HEK293 (cell line): ENCODE measurements at regions not wholly inside any gene's neighbourhood (a gene's known extent, or its start where the extent isn't known, plus 50 kb on each side); places are given as distances from the start of the nearest gene placed in this dataset.

Source experiments
- CTCF ChIA-PET: fragments of 350-600 bp; formaldehyde crosslinking; extraction: SDS; loops from one replicate; lab custom pipeline; 2021; ENCODE audit warnings: antibody characterized with exemption; lab: Yijun Ruan, JAX
- POLR2A ChIA-PET: fragments of 300-600 bp; formaldehyde crosslinking; extraction: SDS; loops from one replicate; lab custom pipeline; 2020; ENCODE audit warnings: antibody characterized with exemption, inconsistent platforms; lab: Yijun Ruan, JAX
- H3K27ac ChIP-seq: fragments of 200-500 bp; sonication (Bioruptor generic); 2 replicates; pipeline ENCODE4 v1.5.1; 2014; ENCODE audit warnings: low read depth, low read length, control low read depth, inconsistent platforms; ENCODE audit errors: extremely low read depth
- H3K36me3 ChIP-seq, 2 experiments: fragments of 200-500 bp in 1 of 2; sonication (Bioruptor generic) in 1 of 2; 1 replicate in 1 of 2; 2 replicates in 1 of 2; pipeline ENCODE4 v1.5.1; 2014 to 2017; ENCODE audit warnings: inconsistent platforms in 2 of 2, low read length in 2 of 2; ENCODE audit not compliant: control insufficient read depth in 2 of 2, insufficient read depth in 1 of 2
- H3K4me1 ChIP-seq: fragments of 200-500 bp; sonication (Bioruptor generic); 2 replicates; pipeline ENCODE4 v1.5.1; 2014; ENCODE audit warnings: mild to moderate bottlenecking, low read length, inconsistent platforms; ENCODE audit not compliant: control insufficient read depth, insufficient read depth
- H3K4me3 ChIP-seq: 2 replicates; pipeline ENCODE4 v1.5.1; 2011; ENCODE audit warnings: low read depth, mild to moderate bottlenecking, control low read depth, low read length, moderate library complexity
- H3K9me3 ChIP-seq: fragments of 200-500 bp; sonication (Bioruptor generic); 2 replicates; pipeline ENCODE4 v1.5.1; 2014; ENCODE audit warnings: low read depth, low read length, inconsistent platforms; ENCODE audit not compliant: control insufficient read depth, insufficient read depth
- GLIS2 ChIP-seq: fragments of 450-650 bp; formaldehyde crosslinking; IDR thresholded peaks from 2 replicates; pipeline ENCODE4 v1.5.1; 2016; ENCODE audit warnings: missing biosample characterization, missing genetic modification characterization
- HOXA7 ChIP-seq: sonication (generic); formaldehyde crosslinking; IDR thresholded peaks from 2 replicates; pipeline ENCODE4 v1.8.1; 2022; ENCODE audit warnings: missing genetic modification reagents, borderline replicate concordance
- HOXC10 ChIP-seq: sonication (generic); formaldehyde crosslinking; IDR thresholded peaks from 2 replicates; pipeline ENCODE4 v1.8.1; 2023; ENCODE audit warnings: mild to moderate bottlenecking, missing genetic modification reagents
- KLF16 ChIP-seq: fragments of 450-650 bp; formaldehyde crosslinking; IDR thresholded peaks from 2 replicates; pipeline ENCODE4 v1.5.1; 2017; ENCODE audit warnings: missing biosample characterization, missing genetic modification characterization
- PBX3 ChIP-seq: sonication (generic); formaldehyde crosslinking; IDR thresholded peaks from 2 replicates; pipeline ENCODE4 v1.8.1; 2022; ENCODE audit warnings: mild to moderate bottlenecking, moderate library complexity, missing genetic modification reagents
- SETDB1 ChIP-seq: IDR thresholded peaks from one replicate; pipeline ENCODE4 v1.6.1; 2017; ENCODE audit warnings: mild to moderate bottlenecking, low read length, moderate library complexity, mixed read lengths; ENCODE audit not compliant: insufficient read length
- SP7 ChIP-seq: fragments of 450-650 bp; formaldehyde crosslinking; IDR thresholded peaks from 2 replicates; pipeline ENCODE4 v1.5.1; 2016; ENCODE audit warnings: missing biosample characterization, missing genetic modification characterization
- YY2 ChIP-seq: fragments of 450-650 bp; formaldehyde crosslinking; IDR thresholded peaks from 2 replicates; pipeline ENCODE4 v1.5.1; 2016; ENCODE audit warnings: missing biosample characterization, missing genetic modification characterization
- ZFP37 ChIP-seq: fragments of 450-650 bp; formaldehyde crosslinking; IDR thresholded peaks from 2 replicates; pipeline ENCODE4 v1.5.1; 2016; ENCODE audit warnings: missing biosample characterization, missing genetic modification characterization
- ZNF248 ChIP-seq: fragments of 450-650 bp; formaldehyde crosslinking; IDR thresholded peaks from 2 replicates; pipeline ENCODE4 v1.5.1; 2017; ENCODE audit warnings: missing biosample characterization, missing genetic modification characterization
- ZNF341 ChIP-seq: fragments of 450-650 bp; formaldehyde crosslinking; IDR thresholded peaks from 2 replicates; pipeline ENCODE4; 2016; ENCODE audit warnings: low read depth, missing biosample characterization, missing genetic modification characterization
- ZNF350 ChIP-seq: fragments of 450-650 bp; formaldehyde crosslinking; IDR thresholded peaks from 2 replicates; pipeline ENCODE4 v1.5.0; 2017; ENCODE audit warnings: missing biosample characterization, mild to moderate bottlenecking, missing genetic modification characterization
- ZNF366 ChIP-seq: fragments of 450-650 bp; formaldehyde crosslinking; conservative IDR thresholded peaks from 2 replicates; pipeline ENCODE4 v1.5.1; 2016; ENCODE audit warnings: missing biosample characterization, missing genetic modification characterization
- ZNF391 ChIP-seq: fragments of 450-650 bp; formaldehyde crosslinking; IDR thresholded peaks from 2 replicates; pipeline ENCODE4 v1.5.1; 2016; ENCODE audit warnings: low read depth, missing biosample characterization, missing genetic modification characterization, borderline replicate concordance
- ZNF530 ChIP-seq: fragments of 450-650 bp; formaldehyde crosslinking; IDR thresholded peaks from 2 replicates; pipeline ENCODE4 v1.5.1; 2016; ENCODE audit warnings: low read depth, missing biosample characterization, missing genetic modification characterization
- ZNF558 ChIP-seq: fragments of 450-650 bp; formaldehyde crosslinking; IDR thresholded peaks from 2 replicates; pipeline ENCODE4 v1.5.1; 2016; ENCODE audit warnings: missing biosample characterization, missing genetic modification characterization
- ZNF561 ChIP-seq: fragments of 450-650 bp; IDR thresholded peaks from 2 replicates; pipeline ENCODE4 v1.5.1; 2018; ENCODE audit warnings: missing biosample characterization, missing genetic modification characterization, borderline replicate concordance
- ZNF600 ChIP-seq: fragments of 450-650 bp; formaldehyde crosslinking; IDR thresholded peaks from 2 replicates; pipeline ENCODE4 v1.5.1; 2016; ENCODE audit warnings: missing biosample characterization, missing genetic modification characterization
- ZNF654 ChIP-seq: fragments of 450-650 bp; formaldehyde crosslinking; IDR thresholded peaks from 2 replicates; pipeline ENCODE4 v1.5.1; 2016; ENCODE audit warnings: low read depth, missing biosample characterization, missing genetic modification characterization
- ZNF792 ChIP-seq: fragments of 450-650 bp; formaldehyde crosslinking; IDR thresholded peaks from 2 replicates; pipeline ENCODE4 v1.5.1; 2016; ENCODE audit warnings: missing biosample characterization, missing genetic modification characterization
- TF ChIP-seq, protein P1 (sequence below): fragments of 450-650 bp; formaldehyde crosslinking; IDR thresholded peaks from 2 replicates; pipeline ENCODE4 v1.5.1; 2016; ENCODE audit warnings: missing biosample characterization, missing genetic modification characterization

DNA sequence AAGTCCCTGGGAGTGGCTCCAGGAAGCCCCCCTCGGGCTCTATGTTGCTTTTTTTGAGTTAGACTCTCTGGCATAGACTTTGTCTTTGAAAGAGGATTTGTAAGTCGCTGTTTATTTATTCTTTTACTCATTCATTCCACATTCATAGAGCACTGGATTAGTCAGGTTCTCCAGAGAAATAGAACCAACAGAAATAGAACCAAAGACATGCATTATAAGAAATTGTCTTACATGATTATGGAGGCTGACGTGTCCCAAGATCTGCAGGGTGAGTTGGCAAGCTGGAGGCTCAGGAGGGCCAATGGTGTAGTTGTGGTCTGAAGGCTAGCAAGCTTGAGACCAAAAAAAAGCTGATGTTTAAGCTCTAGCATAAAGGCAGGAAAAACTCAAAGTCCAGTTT lies 98.3 kb upstream of the CHD6 start:
- Histone ChIP-seq H3K4me3 (no peak overlapping the region), H3K9me3 (no peaks in the 10 kb centered on the region), H3K36me3 (no peaks in the 10 kb centered on the region), H3K4me1 (peaks cover 4% of the 10 kb centered on the region; the same call in 1 of the 2 replicates), H3K27ac (no peak overlapping the region)
- TF ChIP-seq ZFP37, result no peak
- TF ChIP-seq HOXA7 (CRISPR knock-in tag), result no peak
- no peak for TF ChIP-seq ZNF561 (tag by site-specific recombination)
- TF ChIP-seq HOXC10 (CRISPR knock-in tag), result no peak
- TF ChIP-seq GLIS2 (tag by site-specific recombination), result no peak
- TF ChIP-seq, protein P1, sequence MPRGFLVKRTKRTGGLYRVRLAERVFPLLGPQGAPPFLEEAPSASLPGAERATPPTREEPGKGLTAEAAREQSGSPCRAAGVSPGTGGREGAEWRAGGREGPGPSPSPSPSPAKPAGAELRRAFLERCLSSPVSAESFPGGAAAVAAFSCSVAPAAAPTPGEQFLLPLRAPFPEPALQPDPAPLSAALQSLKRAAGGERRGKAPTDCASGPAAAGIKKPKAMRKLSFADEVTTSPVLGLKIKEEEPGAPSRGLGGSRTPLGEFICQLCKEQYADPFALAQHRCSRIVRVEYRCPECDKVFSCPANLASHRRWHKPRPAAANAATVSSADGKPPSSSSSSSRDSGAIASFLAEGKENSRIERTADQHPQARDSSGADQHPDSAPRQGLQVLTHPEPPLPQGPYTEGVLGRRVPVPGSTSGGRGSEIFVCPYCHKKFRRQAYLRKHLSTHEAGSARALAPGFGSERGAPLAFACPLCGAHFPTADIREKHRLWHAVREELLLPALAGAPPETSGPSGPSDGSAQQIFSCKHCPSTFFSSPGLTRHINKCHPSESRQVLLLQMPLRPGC (tag by site-specific recombination), result no peak
- no peak for TF ChIP-seq KLF16
- no peak for TF ChIP-seq ZNF792 (tag by site-specific recombination)
- TF ChIP-seq ZNF350 (tag by site-specific recombination), result no peak
- TF ChIP-seq ZNF366 (tag by site-specific recombination), result no peak
- no peak for TF ChIP-seq SETDB1
- no peak for TF ChIP-seq ZNF530 (tag by site-specific recombination)
- no peak for TF ChIP-seq ZNF654
- no peak for TF ChIP-seq PBX3 (CRISPR knock-in tag)
- ChIA-PET CTCF (interaction anchor here (0.6 to 2.3 kb wide), 3 partner anchors 18 to 156 kb away, joined by 5 to 6 read pairs (median 5); no protein-coding TSS in a partner anchor), POLR2A (no interaction called here)

GRCh38 chr20:41715526-41715925 lies 97.3 kb upstream of the CHD6 start:
- POLR2A ChIA-PET, result interaction anchor here (1.0 kb wide), 1 partner anchor 22 kb away, joined by 3 read pairs; no protein-coding TSS in a partner anchor
- no peak for TF ChIP-seq SP7 (tag by site-specific recombination)
- no peak for TF ChIP-seq ZNF600 (tag by site-specific recombination)
- no peak for TF ChIP-seq YY2 (tag by site-specific recombination)
- no peak for TF ChIP-seq ZNF558
- TF ChIP-seq ZNF248, result no peak
- no peaks in the 10 kb centered on the region for H3K36me3 ChIP-seq
- H3K4me3 ChIP-seq, result no peak overlapping the region
- CTCF ChIA-PET, result interaction anchor here (1.6 to 2.3 kb wide), 2 partner anchors 17 to 24 kb away, joined by 5 to 6 read pairs; no protein-coding TSS in a partner anchor
- peaks cover 4% of the 10 kb centered on the region; the same call in 1 of the 2 replicates for H3K4me1 ChIP-seq
- no peak overlapping the region for H3K27ac ChIP-seq
- H3K9me3 ChIP-seq, result no peaks in the 10 kb centered on the region

DNA sequence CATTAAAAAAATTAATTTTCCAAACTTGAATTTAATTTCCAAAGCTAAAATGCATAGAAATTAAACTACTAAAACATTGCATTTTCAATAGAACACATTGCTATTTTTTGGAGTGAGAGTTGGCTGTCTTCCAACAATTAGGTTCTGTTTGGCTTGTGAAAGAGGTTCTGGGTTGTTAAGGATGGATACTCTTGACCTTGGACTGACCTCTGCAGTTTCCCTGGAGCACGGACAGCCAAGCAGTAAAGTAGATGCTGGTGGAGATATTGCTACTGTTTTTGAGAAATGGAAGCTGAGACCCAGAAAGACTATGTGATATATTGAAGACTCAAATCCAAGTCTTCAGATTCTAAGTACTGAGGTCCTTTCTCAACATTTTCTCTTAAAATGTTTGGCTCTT lies 95.9 kb upstream of the CHD6 start:
- Histone ChIP-seq H3K4me1 (peaks cover 4% of the 10 kb centered on the region; the same call in 1 of the 2 replicates), H3K27ac (no peak overlapping the region), H3K9me3 (no peaks in the 10 kb centered on the region), H3K36me3 (no peaks in the 10 kb centered on the region), H3K4me3 (no peak overlapping the region)
- ChIA-PET POLR2A (no interaction called here), CTCF (interaction anchor here (0.6 to 2.3 kb wide), 5 partner anchors 16 to 1468 kb away, joined by 3 to 6 read pairs (median 5); no protein-coding TSS in a partner anchor)
- TF ChIP-seq ZNF341 (tag by site-specific recombination), result no peak
- no peak for TF ChIP-seq ZNF391 (tag by site-specific recombination)
